SK-N-SH treated with all-trans-retinoic acid at 6 μM for 48 hours (cell line): ENCODE measurements at regions not wholly inside any gene's neighbourhood (a gene's known extent, or its start where the extent isn't known, plus 50 kb on each side); places are given as distances from the start of the nearest gene placed in this dataset.

ENCODE experiments used
- ISL1 ChIP-seq: fragments of 250-450 bp; sonication (Bioruptor Pico); IDR thresholded peaks from 2 replicates; pipeline ENCODE4 v2.1.2; 2022; ENCODE audit warnings: mild to moderate bottlenecking, moderate library complexity
- PPARA ChIP-seq: fragments of 250-450 bp; sonication (Bioruptor Pico); IDR thresholded peaks from 2 replicates; pipeline ENCODE4 v1.5.0; 2020; ENCODE audit warnings: mild to moderate bottlenecking, borderline replicate concordance
- ZFP30 ChIP-seq: fragments of 450-650 bp; formaldehyde crosslinking; IDR thresholded peaks from 2 replicates; pipeline ENCODE4 v1.5.0; 2022; ENCODE audit warnings: mild to moderate bottlenecking, moderate library complexity
- ZNF565 ChIP-seq: fragments of 450-650 bp; formaldehyde crosslinking; conservative IDR thresholded peaks from 2 replicates; pipeline ENCODE4 v1.5.0; 2020; ENCODE audit warnings: low read depth, mild to moderate bottlenecking, moderate library complexity
- ZNF70 ChIP-seq: fragments of 450-650 bp; formaldehyde crosslinking; IDR thresholded peaks from 2 replicates; pipeline ENCODE4 v1.5.0; 2020; ENCODE audit warnings: mild to moderate bottlenecking, moderate library complexity
- TF ChIP-seq, protein P1 (sequence below): fragments of 250-450 bp; sonication (Bioruptor Pico); IDR thresholded peaks from 2 replicates; pipeline ENCODE4 v1.8.0; 2020; ENCODE audit warnings: mild to moderate bottlenecking, moderate library complexity, borderline replicate concordance
- TF ChIP-seq, protein P2 (sequence below): fragments of 250-450 bp; sonication (Bioruptor Pico); IDR thresholded peaks from 2 replicates; pipeline ENCODE4 v1.5.0; 2020; ENCODE audit warnings: mild to moderate bottlenecking, moderate library complexity

DNA sequence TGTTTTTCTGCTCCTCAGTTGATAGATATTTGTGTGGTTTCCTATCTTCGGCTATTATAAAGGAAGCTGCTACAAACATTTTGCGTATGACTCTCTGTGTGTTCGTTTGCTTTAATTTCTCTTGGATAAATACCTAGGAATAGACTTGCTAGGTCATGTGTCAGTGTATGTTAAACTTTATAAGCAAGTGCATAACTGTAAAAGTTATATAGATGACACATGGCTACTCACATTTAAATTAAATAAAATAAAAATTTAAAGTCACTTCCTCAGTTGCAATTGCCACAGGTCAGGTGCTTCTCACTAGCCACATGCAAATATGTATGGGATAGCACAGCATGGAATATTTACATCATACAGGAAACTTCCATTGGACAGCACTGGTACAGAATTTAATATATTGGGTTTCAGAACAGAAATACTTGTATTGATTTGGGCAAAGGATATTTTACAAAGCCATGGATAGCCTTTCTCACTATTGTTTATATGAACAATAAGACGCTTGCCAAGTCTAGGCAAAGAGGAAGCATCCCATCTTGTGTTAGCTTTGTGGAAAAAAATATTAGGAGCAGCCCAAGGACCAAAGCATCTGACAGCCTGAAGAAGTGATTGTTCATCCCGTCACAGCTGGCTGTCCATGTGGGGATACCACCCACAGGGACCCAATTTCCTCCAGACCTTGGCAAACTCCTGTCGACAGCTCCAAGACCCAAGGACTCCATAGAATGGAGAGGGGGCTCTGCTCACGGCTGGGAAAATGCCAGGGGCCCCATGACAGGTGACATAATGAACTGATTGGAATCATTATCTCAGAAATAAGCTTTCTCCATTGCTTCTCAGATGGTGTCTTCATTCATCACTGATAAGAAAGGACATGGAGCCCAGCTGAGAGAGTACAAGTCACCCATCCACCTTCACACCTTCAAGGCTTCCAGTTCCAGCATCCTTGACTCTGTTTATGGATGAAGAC, 196.7 kb downstream of the SH3BP4 start:
- TF ChIP-seq ISL1 (CRISPR knock-in tag) (no peak), ZFP30 (CRISPR knock-in tag) (no peak), ZNF565 (CRISPR knock-in tag) (no peak), ZNF70 (CRISPR knock-in tag) (no peak), PPARA (CRISPR knock-in tag) (no peak)
- TF ChIP-seq, protein P1, sequence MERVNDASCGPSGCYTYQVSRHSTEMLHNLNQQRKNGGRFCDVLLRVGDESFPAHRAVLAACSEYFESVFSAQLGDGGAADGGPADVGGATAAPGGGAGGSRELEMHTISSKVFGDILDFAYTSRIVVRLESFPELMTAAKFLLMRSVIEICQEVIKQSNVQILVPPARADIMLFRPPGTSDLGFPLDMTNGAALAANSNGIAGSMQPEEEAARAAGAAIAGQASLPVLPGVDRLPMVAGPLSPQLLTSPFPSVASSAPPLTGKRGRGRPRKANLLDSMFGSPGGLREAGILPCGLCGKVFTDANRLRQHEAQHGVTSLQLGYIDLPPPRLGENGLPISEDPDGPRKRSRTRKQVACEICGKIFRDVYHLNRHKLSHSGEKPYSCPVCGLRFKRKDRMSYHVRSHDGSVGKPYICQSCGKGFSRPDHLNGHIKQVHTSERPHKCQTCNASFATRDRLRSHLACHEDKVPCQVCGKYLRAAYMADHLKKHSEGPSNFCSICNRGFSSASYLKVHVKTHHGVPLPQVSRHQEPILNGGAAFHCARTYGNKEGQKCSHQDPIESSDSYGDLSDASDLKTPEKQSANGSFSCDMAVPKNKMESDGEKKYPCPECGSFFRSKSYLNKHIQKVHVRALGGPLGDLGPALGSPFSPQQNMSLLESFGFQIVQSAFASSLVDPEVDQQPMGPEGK (CRISPR knock-in tag): no peak
- TF ChIP-seq, protein P2, sequence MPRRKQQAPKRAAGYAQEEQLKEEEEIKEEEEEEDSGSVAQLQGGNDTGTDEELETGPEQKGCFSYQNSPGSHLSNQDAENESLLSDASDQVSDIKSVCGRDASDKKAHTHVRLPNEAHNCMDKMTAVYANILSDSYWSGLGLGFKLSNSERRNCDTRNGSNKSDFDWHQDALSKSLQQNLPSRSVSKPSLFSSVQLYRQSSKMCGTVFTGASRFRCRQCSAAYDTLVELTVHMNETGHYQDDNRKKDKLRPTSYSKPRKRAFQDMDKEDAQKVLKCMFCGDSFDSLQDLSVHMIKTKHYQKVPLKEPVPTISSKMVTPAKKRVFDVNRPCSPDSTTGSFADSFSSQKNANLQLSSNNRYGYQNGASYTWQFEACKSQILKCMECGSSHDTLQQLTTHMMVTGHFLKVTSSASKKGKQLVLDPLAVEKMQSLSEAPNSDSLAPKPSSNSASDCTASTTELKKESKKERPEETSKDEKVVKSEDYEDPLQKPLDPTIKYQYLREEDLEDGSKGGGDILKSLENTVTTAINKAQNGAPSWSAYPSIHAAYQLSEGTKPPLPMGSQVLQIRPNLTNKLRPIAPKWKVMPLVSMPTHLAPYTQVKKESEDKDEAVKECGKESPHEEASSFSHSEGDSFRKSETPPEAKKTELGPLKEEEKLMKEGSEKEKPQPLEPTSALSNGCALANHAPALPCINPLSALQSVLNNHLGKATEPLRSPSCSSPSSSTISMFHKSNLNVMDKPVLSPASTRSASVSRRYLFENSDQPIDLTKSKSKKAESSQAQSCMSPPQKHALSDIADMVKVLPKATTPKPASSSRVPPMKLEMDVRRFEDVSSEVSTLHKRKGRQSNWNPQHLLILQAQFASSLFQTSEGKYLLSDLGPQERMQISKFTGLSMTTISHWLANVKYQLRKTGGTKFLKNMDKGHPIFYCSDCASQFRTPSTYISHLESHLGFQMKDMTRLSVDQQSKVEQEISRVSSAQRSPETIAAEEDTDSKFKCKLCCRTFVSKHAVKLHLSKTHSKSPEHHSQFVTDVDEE: no peak
